ENCODE measurements at regions not wholly inside any gene's neighbourhood (a gene's known extent, or its start where the extent isn't known, plus 50 kb on each side); places are given as distances from the start of the nearest gene placed in this dataset.

- no peak for DNase-seq (ENCODE audit: low spot score)
- Histone ChIP-seq H2AFZ (no peak overlapping the region), H3K79me2 (no peaks in the 10 kb centered on the region), H3K9me2 (replicated peaks; ENCODE audit: insufficient read depth) (no peaks in the 10 kb centered on the region), H3K4me2 (no peak overlapping the region), H4K20me1 (ENCODE audit: insufficient read depth, poor library complexity, severe bottlenecking) (no peaks in the 10 kb centered on the region), H3K36me3 (replicated peaks; ENCODE audit: insufficient read depth, low read depth) (no peaks in the 10 kb centered on the region), H3K4me3 (no peak overlapping the region), H3K27me3 (no peaks in the 10 kb centered on the region), H3K27ac (no peak overlapping the region), H3K4me1 (ENCODE audit: insufficient read depth) (no peaks in the 10 kb centered on the region), H3K9me3 (ENCODE audit: low read depth) (no peaks in the 10 kb centered on the region)
- TF ChIP-seq EZH2 (IDR thresholded peaks at IDR 0.05; ENCODE audit: borderline replicate concordance) (no peak), EZH2phosphoT487 (IDR thresholded peaks at IDR 0.05; ENCODE audit: low read depth, severe bottlenecking, unreplicated experiment) (no peak), CTCF (IDR thresholded peaks at IDR 0.05; ENCODE audit: poor library complexity) (no peak)
Observed at GRCh38 chrX:96619588-96619987, 65.1 kb upstream of the DIAPH2 start.

- no peaks in the 10 kb centered on the region for H3K9me2 ChIP-seq (replicated peaks; ENCODE audit: insufficient read depth)
- TF ChIP-seq EZH2 (IDR thresholded peaks at IDR 0.05; ENCODE audit: borderline replicate concordance) (no peak), EZH2phosphoT487 (IDR thresholded peaks at IDR 0.05; ENCODE audit: low read depth, severe bottlenecking, unreplicated experiment) (no peak), CTCF (IDR thresholded peaks at IDR 0.05; ENCODE audit: poor library complexity) (no peak)
- no peaks in the 10 kb centered on the region for H3K27me3 ChIP-seq
- no peaks in the 10 kb centered on the region for H3K4me1 ChIP-seq (ENCODE audit: insufficient read depth)
- no peak overlapping the region for H3K27ac ChIP-seq
- H3K9me3 ChIP-seq (ENCODE audit: low read depth), result no peaks in the 10 kb centered on the region
- H3K79me2 ChIP-seq, result no peaks in the 10 kb centered on the region
- no peak for DNase-seq (ENCODE audit: low spot score)
- no peak overlapping the region for H3K4me3 ChIP-seq
- WGBS (ENCODE audit: low lambda C conversion rate, missing lambda C conversion rate), result 57% methylated on average over 1 of the region's 1 CpG
- no peak overlapping the region for H3K4me2 ChIP-seq
- H3K36me3 ChIP-seq (replicated peaks; ENCODE audit: insufficient read depth, low read depth), result no peaks in the 10 kb centered on the region
- H2AFZ ChIP-seq, result no peak overlapping the region
- no peaks in the 10 kb centered on the region for H4K20me1 ChIP-seq (ENCODE audit: insufficient read depth, poor library complexity, severe bottlenecking)
Observed at GRCh38 chrX:96621811-96622210, 62.8 kb upstream of the DIAPH2 start.
